ENCODE measurements at regions not wholly inside any gene's neighbourhood (a gene's known extent, or its start where the extent isn't known, plus 50 kb on each side); places are given as distances from the start of the nearest gene placed in this dataset.
"Not testable (repeated sequence)": the region's sequence is repeated elsewhere in the genome, so short reads cannot be mapped to it uniquely, and the experiment has no call there.

GRCh38 chr16:26860506-26860905 is 206.2 kb upstream of the C16orf82 start:
- DNase-seq (ENCODE audit: low spot score): no peak
- no peak for TF ChIP-seq CTCF (IDR thresholded peaks at IDR 0.05; ENCODE audit: extremely low read depth, missing control alignments)

GRCh38 chr16:26863931-26864330 is 202.8 kb upstream of the C16orf82 start:
- DNase-seq (ENCODE audit: low spot score): no peak
- TF ChIP-seq CTCF (IDR thresholded peaks at IDR 0.05; ENCODE audit: extremely low read depth, missing control alignments): no peak

DNA sequence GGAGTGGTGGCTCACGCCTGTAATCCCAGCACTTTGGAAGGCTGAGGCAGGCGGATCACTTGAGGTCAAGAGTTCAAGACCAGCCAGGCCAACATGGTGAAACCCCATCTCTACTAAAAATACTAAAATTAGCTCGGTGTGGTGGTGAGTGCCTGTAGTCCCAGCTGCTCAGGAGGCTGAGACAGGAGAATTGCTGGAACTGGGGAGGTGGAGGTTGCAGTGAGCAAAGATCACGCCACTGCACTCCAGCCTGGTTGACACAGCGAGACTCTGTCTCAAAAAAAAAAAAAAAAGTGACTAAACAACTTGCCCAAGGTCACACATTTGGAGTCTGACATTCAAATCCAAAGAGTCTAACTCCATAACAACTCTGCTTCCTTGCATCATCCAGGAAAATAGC is 192.4 kb upstream of the C16orf82 start:
- not testable (repeated sequence) for DNase-seq (ENCODE audit: low spot score)

- no peak for DNase-seq (ENCODE audit: low spot score)
- no peak for TF ChIP-seq CTCF (IDR thresholded peaks at IDR 0.05; ENCODE audit: extremely low read depth, missing control alignments)
Observed at GRCh38 chr16:26877421-26877820, 189.3 kb upstream of the C16orf82 start.

DNA sequence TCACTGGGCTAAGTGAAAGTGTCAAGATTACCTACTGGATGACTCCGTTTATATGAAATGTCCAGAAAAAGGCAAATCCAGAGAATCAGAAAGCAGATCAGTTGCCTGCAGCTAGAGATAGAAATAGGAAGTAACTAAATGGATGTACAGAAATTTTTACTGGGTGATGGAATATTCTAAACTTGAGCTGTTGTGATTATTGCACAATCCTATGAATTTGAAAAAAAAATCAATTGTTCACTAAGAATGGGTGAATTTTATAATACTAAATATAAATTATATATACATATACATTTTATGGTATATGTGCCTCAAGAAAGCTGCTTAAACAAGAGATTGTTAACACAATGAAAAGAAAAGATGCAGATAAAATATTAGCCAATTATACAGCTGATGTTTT is 181.1 kb upstream of the C16orf82 start:
- TF ChIP-seq CTCF (IDR thresholded peaks at IDR 0.05; ENCODE audit: extremely low read depth, missing control alignments): no peak

GRCh38 chr16:26889740-26890139 is 177.0 kb upstream of the C16orf82 start:
- TF ChIP-seq CTCF (IDR thresholded peaks at IDR 0.05; ENCODE audit: extremely low read depth, missing control alignments): no peak
- DNase-seq (ENCODE audit: low spot score): no peak

More for the DNA sequence above, 181.1 kb upstream of the C16orf82 start:
- no peak for DNase-seq (ENCODE audit: low spot score)

DNA sequence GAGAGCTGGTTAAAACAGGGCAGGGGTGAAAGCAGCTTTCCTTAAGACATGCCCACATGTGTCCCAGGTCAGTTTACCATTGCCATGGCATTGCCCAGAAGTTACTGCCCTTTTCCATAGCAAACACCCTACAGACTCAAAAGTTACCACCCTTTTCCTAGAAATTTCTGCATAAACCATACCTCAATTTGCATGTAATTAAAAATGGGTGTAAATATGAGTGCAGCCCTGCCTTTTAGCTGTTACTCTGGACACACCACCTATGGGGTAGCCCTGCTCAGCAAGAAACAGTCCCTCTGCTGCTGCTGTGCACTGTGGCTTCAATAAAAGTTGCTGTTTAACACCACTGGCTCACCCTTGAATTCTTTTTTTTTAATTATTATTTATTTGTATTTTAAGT is 168.5 kb upstream of the C16orf82 start:
- no peak for TF ChIP-seq CTCF (IDR thresholded peaks at IDR 0.05; ENCODE audit: extremely low read depth, missing control alignments)

GRCh38 chr16:26901196-26901861 is 165.4 kb upstream of the C16orf82 start:
- TF ChIP-seq CTCF (IDR thresholded peaks at IDR 0.05; ENCODE audit: extremely low read depth, missing control alignments): no peak
- DNase-seq (ENCODE audit: low spot score): no peak

More for the DNA sequence above, 168.5 kb upstream of the C16orf82 start:
- DNase-seq (ENCODE audit: low spot score): no peak

All from GM20000 (cell line).